BE2C (cell line): ENCODE measurements at regions not wholly inside any gene's neighbourhood (a gene's known extent, or its start where the extent isn't known, plus 50 kb on each side); places are given as distances from the start of the nearest gene placed in this dataset.

ENCODE experiments used
- DNase-seq: peaks from one replicate; pipeline ENCODE4 v3.0.0-alpha.2; 2020
- H3K27me3 ChIP-seq: fragments of 250-450 bp; sonication (Bioruptor Pico); 2 replicates; pipeline ENCODE4 v1.5.1; 2020; ENCODE audit warnings: mild to moderate bottlenecking
- H3K36me3 ChIP-seq: fragments of 250-450 bp; sonication (Bioruptor Pico); 2 replicates; pipeline ENCODE4 v1.5.1; 2020; ENCODE audit warnings: mild to moderate bottlenecking
- H3K4me1 ChIP-seq: fragments of 250-450 bp; sonication (Bioruptor Pico); 2 replicates; pipeline ENCODE4 v1.5.1; 2020
- H3K4me3 ChIP-seq: 2 replicates; pipeline ENCODE4 v1.5.1; 2011; ENCODE audit warnings: low read depth, low read length
- H3K9me3 ChIP-seq: fragments of 250-450 bp; sonication (Bioruptor Pico); 2 replicates; pipeline ENCODE4 v1.5.1; 2020
- TF ChIP-seq, protein P1 (sequence below): IDR thresholded peaks from 2 replicates; pipeline ENCODE4 v1.5.1; 2012; ENCODE audit warnings: mild to moderate bottlenecking, low read depth, low read length

- peaks cover 3% of the 10 kb centered on the region; the same call in 1 of the 2 replicates for H3K4me1 ChIP-seq
- TF ChIP-seq, protein P1, sequence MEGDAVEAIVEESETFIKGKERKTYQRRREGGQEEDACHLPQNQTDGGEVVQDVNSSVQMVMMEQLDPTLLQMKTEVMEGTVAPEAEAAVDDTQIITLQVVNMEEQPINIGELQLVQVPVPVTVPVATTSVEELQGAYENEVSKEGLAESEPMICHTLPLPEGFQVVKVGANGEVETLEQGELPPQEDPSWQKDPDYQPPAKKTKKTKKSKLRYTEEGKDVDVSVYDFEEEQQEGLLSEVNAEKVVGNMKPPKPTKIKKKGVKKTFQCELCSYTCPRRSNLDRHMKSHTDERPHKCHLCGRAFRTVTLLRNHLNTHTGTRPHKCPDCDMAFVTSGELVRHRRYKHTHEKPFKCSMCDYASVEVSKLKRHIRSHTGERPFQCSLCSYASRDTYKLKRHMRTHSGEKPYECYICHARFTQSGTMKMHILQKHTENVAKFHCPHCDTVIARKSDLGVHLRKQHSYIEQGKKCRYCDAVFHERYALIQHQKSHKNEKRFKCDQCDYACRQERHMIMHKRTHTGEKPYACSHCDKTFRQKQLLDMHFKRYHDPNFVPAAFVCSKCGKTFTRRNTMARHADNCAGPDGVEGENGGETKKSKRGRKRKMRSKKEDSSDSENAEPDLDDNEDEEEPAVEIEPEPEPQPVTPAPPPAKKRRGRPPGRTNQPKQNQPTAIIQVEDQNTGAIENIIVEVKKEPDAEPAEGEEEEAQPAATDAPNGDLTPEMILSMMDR, result no peak
- H3K27me3 ChIP-seq, result no peaks in the 10 kb centered on the region
- no peak overlapping the region for H3K4me3 ChIP-seq
- no peaks in the 10 kb centered on the region for H3K9me3 ChIP-seq
- DNase-seq, result no peak
- no peaks in the 10 kb centered on the region for H3K36me3 ChIP-seq
Measured at GRCh38 chr7:25831831-25832411, 320.1 kb upstream of the NFE2L3 start.

DNA sequence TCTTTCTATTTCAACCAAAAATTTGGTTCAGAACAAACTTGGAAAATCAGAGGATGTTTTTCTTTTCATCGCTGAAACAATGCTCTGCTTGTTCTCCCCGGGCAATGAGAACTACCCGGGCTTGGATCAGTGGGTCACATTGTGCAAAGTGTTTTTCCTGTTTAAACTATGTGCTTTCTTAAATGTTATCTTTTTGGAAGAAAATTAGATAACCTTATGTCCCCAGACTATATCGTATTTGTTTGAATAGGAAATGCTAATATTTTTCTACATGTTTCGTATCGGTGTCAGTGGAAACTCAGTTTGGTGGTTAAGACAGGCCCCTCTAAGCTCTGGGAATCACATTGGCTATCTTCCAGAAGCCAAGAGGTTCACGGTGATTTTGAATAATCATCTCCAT is 319.5 kb upstream of the NFE2L3 start:
- Histone ChIP-seq H3K9me3 (no peaks in the 10 kb centered on the region), H3K4me3 (no peak overlapping the region), H3K36me3 (no peaks in the 10 kb centered on the region), H3K4me1 (peaks cover 3% of the 10 kb centered on the region; the same call in 1 of the 2 replicates), H3K27me3 (no peaks in the 10 kb centered on the region)
- no peak for DNase-seq
- TF ChIP-seq, protein P1, result no peak

GRCh38 chr7:25832929-25833328 is 319.1 kb upstream of the NFE2L3 start:
- no peak overlapping the region for H3K4me3 ChIP-seq
- TF ChIP-seq, protein P1, result no peak
- no peaks in the 10 kb centered on the region for H3K9me3 ChIP-seq
- H3K4me1 ChIP-seq, result peaks cover 3% of the 10 kb centered on the region; the same call in 1 of the 2 replicates
- DNase-seq, result no peak
- no peaks in the 10 kb centered on the region for H3K36me3 ChIP-seq
- H3K27me3 ChIP-seq, result no peaks in the 10 kb centered on the region

- H3K9me3 ChIP-seq, result no peaks in the 10 kb centered on the region
- no peaks in the 10 kb centered on the region for H3K36me3 ChIP-seq
- H3K4me1 ChIP-seq, result peaks cover 3% of the 10 kb centered on the region; the same call in 1 of the 2 replicates
- no peak for DNase-seq
- TF ChIP-seq, protein P1, result no peak
- no peak overlapping the region for H3K4me3 ChIP-seq
- H3K27me3 ChIP-seq, result no peaks in the 10 kb centered on the region
Measured at GRCh38 chr7:25834050-25834449, 317.9 kb upstream of the NFE2L3 start.

GRCh38 chr7:25835197-25835596 is 316.8 kb upstream of the NFE2L3 start:
- no peak for DNase-seq
- no peaks in the 10 kb centered on the region for H3K36me3 ChIP-seq
- H3K27me3 ChIP-seq, result no peaks in the 10 kb centered on the region
- H3K4me3 ChIP-seq, result no peak overlapping the region
- TF ChIP-seq, protein P1, result no peak
- H3K9me3 ChIP-seq, result no peaks in the 10 kb centered on the region
- peaks cover 3% of the 10 kb centered on the region; the same call in 1 of the 2 replicates for H3K4me1 ChIP-seq

DNA sequence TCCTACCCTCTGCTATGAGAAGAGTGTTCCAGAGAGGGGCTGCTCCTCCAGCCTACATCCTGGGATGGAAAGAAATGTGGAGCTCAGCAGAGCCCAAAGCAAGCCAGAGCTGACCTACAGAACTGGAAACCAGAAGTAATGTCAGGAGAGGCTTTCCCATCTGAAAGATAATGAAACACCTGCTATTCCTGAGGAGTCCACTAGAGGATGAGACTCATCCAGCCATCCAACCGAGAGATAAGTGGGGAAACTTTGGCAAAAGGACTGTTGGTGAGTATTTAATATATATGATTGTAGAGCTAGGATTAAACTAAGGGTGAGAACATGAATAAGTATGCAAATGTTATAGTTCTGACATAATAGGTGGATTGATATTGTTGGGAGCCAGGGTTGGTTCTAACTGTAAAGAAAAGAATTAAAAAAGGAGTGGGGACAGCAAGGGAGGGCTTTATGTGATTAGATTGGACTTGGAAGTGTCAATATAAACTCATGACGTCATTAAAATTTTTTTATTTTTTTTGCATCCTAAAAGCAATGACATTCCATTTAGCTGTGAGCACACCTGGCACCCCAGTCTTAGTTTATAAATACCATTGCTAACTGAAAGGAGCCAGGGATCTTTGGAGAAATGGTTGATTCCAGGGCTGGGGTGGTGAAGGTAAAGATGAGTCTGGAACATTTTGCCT is 312.8 kb upstream of the NFE2L3 start:
- TF ChIP-seq, protein P1, result peak; percentile 75
- no peak for DNase-seq

More for the DNA sequence above, 312.8 kb upstream of the NFE2L3 start:
- H3K9me3 ChIP-seq, result no peaks in the 10 kb centered on the region
- no peaks in the 10 kb centered on the region for H3K4me1 ChIP-seq
- no peaks in the 10 kb centered on the region for H3K36me3 ChIP-seq
- no peak overlapping the region for H3K4me3 ChIP-seq
- no peaks in the 10 kb centered on the region for H3K27me3 ChIP-seq
